ENCODE measurements at regions not wholly inside any gene's neighbourhood (a gene's known extent, or its start where the extent isn't known, plus 50 kb on each side); places are given as distances from the start of the nearest gene placed in this dataset.
A peak's percentile ranks its signal among the peaks of the same experiment; 100 is the strongest.

DNA sequence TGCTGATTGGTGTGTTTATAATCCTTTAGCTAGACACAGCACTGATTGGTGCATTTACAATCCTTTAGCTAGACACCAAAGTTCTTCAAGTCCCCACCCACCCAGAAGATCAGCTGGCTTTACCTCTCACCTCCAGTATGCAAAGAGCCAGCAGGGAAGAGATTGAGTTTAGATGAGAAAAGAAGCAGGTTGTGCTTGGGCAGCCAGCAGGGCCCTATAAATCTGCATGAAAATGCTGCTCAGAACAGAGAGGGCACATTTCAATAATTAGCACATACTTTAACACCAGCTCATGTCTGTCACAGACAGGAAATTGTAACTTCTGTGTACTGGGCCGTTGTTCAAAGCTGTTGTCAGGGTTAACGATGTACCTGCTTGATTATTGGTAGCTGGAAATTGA, 1204.3 kb downstream of the UQCRFS1 start:
- TF ChIP-seq, protein P1, sequence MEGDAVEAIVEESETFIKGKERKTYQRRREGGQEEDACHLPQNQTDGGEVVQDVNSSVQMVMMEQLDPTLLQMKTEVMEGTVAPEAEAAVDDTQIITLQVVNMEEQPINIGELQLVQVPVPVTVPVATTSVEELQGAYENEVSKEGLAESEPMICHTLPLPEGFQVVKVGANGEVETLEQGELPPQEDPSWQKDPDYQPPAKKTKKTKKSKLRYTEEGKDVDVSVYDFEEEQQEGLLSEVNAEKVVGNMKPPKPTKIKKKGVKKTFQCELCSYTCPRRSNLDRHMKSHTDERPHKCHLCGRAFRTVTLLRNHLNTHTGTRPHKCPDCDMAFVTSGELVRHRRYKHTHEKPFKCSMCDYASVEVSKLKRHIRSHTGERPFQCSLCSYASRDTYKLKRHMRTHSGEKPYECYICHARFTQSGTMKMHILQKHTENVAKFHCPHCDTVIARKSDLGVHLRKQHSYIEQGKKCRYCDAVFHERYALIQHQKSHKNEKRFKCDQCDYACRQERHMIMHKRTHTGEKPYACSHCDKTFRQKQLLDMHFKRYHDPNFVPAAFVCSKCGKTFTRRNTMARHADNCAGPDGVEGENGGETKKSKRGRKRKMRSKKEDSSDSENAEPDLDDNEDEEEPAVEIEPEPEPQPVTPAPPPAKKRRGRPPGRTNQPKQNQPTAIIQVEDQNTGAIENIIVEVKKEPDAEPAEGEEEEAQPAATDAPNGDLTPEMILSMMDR (IDR thresholded peaks at IDR 0.05): no peak

DNA sequence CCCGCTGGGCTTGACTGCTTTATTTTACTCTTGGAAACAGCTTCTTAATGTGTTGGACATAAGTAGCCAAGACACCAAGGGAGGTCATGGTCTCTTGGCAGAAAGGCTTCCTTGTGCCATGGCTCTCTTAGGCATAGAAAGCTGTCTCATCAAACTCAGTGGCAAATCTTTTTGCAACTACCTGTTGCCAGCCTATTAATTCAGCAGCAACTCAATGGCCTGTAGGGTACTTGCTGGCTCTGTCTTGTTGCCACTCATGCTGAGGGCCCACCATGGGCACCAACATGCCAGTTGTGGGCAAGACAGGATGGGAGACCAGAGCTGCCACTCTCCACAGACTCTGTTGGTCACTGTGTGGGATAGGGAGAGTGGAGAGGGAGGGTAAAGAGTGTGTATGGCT, 1209.4 kb downstream of the UQCRFS1 start:
- TF ChIP-seq, protein P1 (IDR thresholded peaks at IDR 0.05): no peak

DNA sequence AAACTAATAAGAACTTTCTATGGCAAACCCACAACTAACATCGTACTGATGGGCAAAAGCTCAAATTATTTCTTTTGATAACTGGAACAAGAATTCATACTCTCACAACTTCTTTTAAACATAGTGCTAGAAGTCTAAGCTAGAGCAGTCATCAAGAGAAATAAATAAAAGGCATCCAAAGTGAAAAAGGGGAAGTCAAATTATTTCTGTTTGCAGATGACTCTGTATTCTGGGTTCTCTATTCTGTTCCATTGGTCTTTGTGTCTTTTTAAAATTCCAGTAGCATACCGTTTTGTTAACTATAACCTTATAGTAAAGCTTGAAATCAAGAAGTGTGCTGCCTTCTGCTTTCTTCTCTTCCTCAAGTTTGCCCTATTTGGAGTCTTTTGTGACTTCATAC, 1215.9 kb downstream of the UQCRFS1 start:
- TF ChIP-seq, protein P1 (IDR thresholded peaks at IDR 0.05): no peak

DNA sequence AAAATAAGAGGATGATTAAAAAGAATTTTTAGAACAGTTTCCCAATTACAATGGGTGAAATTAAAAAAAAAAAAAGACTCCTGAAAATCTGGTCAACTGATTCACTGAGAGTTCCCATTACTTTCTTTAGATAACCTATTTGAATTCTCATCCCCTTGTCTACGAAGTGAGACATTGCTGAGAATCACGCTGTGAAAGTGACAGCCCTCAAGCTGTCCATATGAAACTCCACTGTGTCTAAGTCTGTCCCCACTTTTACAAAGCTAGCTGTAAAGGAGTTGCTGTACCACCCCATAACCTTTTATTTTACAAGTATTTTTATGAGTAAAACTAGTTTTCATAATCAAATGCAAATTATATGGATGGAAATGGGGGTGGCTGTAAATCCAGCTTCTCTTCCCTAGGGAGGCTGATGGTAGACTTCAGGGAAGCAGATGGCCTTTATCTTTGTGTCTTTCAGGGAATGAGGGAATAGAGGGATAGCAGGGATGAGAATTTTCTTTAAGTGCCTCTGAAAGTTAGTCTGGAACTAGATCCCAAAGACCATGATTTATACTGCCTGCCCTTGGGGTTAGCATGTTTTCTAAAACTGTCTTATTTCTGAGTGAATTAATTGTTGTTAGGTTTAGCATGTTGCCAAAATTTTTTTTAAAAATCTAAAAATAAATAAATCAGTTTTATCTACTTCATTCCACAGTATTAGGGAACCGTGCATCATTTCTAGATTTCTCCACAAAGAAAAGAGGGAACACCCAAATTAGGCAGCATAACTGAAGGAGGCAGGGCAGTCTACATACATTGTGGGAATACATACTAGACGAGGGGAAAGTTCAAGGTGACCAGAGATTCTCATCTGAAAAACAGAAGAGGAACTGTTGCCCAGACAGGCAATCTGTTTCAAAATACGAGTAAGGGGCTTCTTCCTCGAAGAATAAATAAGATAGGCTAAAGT, 1219.1 kb downstream of the UQCRFS1 start:
- TF ChIP-seq, protein P1 (IDR thresholded peaks at IDR 0.05): no peak

DNA sequence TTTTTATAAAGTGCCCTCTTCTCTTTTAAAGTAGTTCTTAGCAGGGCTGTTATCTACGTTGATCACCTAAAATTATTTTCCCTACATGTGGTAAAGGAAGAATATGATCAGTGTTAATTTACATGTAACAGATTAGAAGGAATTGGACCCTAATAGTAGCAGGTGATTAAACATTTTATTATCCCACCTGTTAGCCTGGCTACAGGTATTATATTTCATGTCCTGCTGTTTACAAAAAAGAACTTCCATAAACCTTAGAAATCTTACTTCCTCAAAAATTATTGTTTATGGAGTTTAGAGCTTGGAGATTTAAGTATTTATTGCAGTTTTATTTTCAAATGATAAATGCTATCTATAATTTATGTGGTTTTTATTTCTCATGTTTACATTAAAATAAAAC, 1226.7 kb downstream of the UQCRFS1 start:
- TF ChIP-seq, protein P1 (IDR thresholded peaks at IDR 0.05): no peak

DNA sequence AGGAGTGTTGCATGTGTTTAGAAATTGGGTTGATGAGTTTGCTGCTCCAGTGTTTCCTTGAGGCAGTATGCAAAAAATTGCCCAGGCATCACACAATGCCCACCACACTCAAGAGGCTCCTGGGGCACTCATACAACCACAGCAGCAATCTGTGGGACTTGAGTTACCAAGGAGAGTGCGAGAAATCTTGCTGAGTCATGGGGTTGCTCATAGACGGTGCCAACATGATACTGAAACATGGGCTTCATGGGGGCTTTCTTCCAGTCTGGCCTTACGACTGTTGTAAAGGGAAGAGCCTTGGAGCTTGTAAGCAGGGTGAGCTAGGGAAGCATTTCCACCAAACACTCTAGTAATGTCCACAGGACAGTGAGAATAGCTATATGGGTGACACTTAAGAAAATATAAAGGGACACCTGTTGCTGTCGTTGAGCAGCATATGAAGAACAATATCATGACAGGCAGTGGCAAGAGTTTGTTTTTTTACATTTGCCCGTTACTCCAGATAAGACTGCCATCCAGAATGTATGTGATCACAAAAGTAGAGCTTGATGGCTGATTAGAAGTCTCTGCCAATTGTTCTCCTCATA, 1237.4 kb downstream of the UQCRFS1 start:
- TF ChIP-seq, protein P1 (IDR thresholded peaks at IDR 0.05): no peak

DNA sequence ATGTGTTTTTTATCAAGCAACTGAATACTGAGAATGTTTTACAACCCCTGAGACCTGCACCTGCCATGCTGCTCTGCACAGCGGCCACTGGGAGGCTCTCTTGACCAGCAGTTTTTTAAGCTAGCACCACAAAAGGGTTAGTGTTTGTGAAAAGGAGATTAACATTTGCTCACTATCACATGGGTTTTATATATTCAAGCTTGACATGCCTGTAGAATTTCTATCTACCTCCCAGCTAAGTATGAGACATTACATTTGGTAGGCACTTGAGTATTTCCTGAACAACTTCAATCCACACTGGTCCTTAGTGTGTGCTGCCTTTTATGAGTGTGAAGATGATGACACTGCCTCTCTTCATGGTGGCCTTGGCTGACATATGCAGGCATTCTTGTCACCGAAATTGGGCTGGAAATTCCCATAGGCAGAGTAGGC, 1238.9 kb downstream of the UQCRFS1 start:
- TF ChIP-seq, protein P1 (IDR thresholded peaks at IDR 0.05): peak; percentile 87

Measured in LNCAP (cell line).